ENCODE measurements at regions not wholly inside any gene's neighbourhood (a gene's known extent, or its start where the extent isn't known, plus 50 kb on each side); places are given as distances from the start of the nearest gene placed in this dataset.

DNA sequence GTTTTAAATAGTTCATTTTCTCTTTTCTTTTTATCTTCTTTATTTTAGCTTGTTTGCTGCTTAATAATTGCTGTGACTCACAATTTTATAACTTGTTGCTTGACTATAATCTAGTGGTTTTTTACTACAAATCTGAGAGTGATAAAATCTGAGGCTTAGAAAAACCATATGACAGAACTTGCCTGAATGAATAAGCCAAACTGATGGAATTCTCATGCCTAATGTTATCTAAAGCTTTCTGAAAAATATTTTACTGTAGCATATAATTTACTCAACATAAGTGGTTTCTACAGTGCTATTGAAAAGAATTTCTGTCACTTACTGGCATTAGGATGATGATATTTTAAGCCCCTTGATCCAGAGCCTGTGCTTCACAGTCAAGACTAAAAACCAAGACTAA is 175.1 kb downstream of the VGLL3 start:
- no peak for DNase-seq (ENCODE audit: low spot score)
- no peak for TF ChIP-seq CTCF (IDR thresholded peaks at IDR 0.05; ENCODE audit: extremely low read depth, missing control alignments)

- TF ChIP-seq CTCF (IDR thresholded peaks at IDR 0.05; ENCODE audit: extremely low read depth, missing control alignments): no peak
- no peak for DNase-seq (ENCODE audit: low spot score)
Measured at GRCh38 chr3:86814918-86815655, 175.9 kb downstream of the VGLL3 start.

- no peak for TF ChIP-seq CTCF (IDR thresholded peaks at IDR 0.05; ENCODE audit: extremely low read depth, missing control alignments)
Measured at GRCh38 chr3:86814321-86814720, 176.6 kb downstream of the VGLL3 start.

DNA sequence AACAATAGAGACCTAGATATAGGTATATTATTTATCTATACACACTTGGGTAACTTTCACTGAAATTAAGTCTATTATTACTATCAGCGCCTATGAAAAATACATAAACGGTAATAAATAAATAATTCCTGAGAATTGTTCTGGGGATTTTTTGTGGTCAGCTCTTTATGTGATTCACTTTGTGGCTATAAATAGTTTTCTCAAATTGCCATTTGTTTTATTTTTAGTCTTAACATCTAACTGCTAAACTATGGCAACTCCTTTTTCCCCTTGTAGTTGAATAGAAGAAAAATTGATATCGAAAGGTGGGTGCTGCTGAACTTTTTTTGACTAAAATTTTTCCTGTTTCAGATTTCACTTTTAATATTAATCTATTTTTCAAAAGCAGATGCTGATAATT is 189.0 kb downstream of the VGLL3 start:
- no peak for TF ChIP-seq CTCF (IDR thresholded peaks at IDR 0.05; ENCODE audit: extremely low read depth, missing control alignments)
- DNase-seq (ENCODE audit: low spot score): no peak

More at GRCh38 chr3:86814321-86814720, 176.6 kb downstream of the VGLL3 start:
- DNase-seq (ENCODE audit: low spot score): no peak

DNA sequence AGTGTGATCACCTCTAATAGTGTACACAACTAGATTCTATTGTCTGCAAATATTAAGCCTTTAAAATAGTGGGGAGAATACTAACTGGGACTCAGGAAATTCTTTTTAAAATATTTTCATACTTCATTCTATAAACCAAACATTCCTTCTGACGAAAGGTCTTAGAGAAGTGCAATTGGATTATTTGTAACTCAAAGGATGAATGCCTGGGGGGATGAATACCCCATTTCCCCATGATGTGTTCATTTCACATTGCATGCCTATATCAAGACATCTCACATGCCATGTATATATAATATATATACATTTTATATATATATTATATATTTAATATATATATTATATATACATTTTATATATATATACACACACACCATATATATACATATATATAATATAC is 189.9 kb downstream of the VGLL3 start:
- no peak for DNase-seq (ENCODE audit: low spot score)
- no peak for TF ChIP-seq CTCF (IDR thresholded peaks at IDR 0.05; ENCODE audit: extremely low read depth, missing control alignments)

DNA sequence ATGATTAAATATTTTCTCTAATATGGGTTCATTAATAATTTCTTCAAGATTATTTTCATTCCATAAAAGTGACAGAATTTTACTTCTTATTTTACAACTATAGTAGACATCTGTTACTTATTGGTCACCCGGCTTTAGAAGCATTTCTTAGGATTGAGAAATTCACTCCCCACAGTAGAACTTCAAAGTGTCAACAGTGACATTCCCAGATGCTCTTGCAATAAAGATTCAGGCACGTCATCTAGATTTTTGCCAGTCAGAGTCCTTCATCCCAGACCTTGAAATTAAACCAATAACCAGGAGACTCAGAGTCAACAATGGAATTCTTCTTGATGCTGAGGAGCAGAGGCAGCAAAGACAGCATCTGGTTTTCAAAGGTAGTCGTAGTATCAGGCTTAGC is 190.8 kb downstream of the VGLL3 start:
- no peak for TF ChIP-seq CTCF (IDR thresholded peaks at IDR 0.05; ENCODE audit: extremely low read depth, missing control alignments)
- no peak for DNase-seq (ENCODE audit: low spot score)

GRCh38 chr3:86797946-86798345 is 193.0 kb downstream of the VGLL3 start:
- no peak for TF ChIP-seq CTCF (IDR thresholded peaks at IDR 0.05; ENCODE audit: extremely low read depth, missing control alignments)

More at GRCh38 chr3:86797946-86798345, 193.0 kb downstream of the VGLL3 start:
- no peak for DNase-seq (ENCODE audit: low spot score)
